ENCODE measurements at regions not wholly inside any gene's neighbourhood (a gene's known extent, or its start where the extent isn't known, plus 50 kb on each side); places are given as distances from the start of the nearest gene placed in this dataset.

DNA sequence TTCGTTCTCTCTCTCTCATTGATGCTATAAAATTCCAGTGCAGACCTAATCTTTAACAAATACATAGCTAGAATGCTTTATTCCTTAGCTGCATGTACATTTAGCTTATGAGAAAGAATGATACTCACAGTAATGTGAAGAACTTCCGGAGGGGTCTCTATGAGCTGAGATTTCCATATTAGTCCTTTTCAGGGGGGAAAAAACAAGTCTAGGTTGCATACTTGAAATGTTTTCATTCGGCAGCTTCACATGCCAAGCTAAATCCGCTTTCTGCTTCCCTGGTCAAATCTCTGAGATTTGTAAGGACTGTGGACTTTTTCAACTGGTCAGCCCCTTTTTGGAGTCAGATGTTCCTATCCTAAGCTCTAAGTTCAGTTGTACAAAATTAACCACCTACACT lies 111.5 kb upstream of the COL8A1 start:
- TF ChIP-seq EZH2 (IDR thresholded peaks at IDR 0.05; ENCODE audit: low read length, missing control alignments), result no peak
- TF ChIP-seq, protein P1, sequence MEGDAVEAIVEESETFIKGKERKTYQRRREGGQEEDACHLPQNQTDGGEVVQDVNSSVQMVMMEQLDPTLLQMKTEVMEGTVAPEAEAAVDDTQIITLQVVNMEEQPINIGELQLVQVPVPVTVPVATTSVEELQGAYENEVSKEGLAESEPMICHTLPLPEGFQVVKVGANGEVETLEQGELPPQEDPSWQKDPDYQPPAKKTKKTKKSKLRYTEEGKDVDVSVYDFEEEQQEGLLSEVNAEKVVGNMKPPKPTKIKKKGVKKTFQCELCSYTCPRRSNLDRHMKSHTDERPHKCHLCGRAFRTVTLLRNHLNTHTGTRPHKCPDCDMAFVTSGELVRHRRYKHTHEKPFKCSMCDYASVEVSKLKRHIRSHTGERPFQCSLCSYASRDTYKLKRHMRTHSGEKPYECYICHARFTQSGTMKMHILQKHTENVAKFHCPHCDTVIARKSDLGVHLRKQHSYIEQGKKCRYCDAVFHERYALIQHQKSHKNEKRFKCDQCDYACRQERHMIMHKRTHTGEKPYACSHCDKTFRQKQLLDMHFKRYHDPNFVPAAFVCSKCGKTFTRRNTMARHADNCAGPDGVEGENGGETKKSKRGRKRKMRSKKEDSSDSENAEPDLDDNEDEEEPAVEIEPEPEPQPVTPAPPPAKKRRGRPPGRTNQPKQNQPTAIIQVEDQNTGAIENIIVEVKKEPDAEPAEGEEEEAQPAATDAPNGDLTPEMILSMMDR (conservative IDR thresholded peaks at IDR 0.05 in 1 of 2, IDR thresholded peaks at IDR 0.05 in 1 of 2; ENCODE audit: low read depth in 1 of 2, low read length in 2 of 2), result no peak
